H9 (cell line): ENCODE measurements at regions not wholly inside any gene's neighbourhood (a gene's known extent, or its start where the extent isn't known, plus 50 kb on each side); places are given as distances from the start of the nearest gene placed in this dataset.

Experiments
- DNase-seq: peaks from one replicate; pipeline ENCODE4 v3.0.0-alpha.2; 2017
- H2AFZ ChIP-seq: one replicate; pipeline ENCODE4 v1.6.1; 2013; ENCODE audit warnings: mild to moderate bottlenecking, low read length, control low read depth, moderate library complexity
- H2AK5ac ChIP-seq: 2 replicates; pipeline ENCODE4 v1.6.1; 2013; ENCODE audit warnings: low read length, control low read depth, mixed read lengths; ENCODE audit not compliant: insufficient read length
- H2BK120ac ChIP-seq: one replicate; pipeline ENCODE4 v1.6.1; 2013; ENCODE audit warnings: low read depth, mild to moderate bottlenecking, low read length, control low read depth, inconsistent platforms; ENCODE audit not compliant: poor library complexity, severe bottlenecking
- H2BK12ac ChIP-seq: 2 replicates; pipeline ENCODE4 v1.6.1; 2013; ENCODE audit warnings: low read length, control low read depth, mixed read lengths, low read depth; ENCODE audit not compliant: insufficient read length
- H2BK15ac ChIP-seq: 2 replicates; pipeline ENCODE4 v1.6.1; 2013; ENCODE audit warnings: low read depth, low read length, control low read depth
- H2BK20ac ChIP-seq: one replicate; pipeline ENCODE4 v1.6.1; 2013; ENCODE audit warnings: low read depth, mild to moderate bottlenecking, low read length, control low read depth, inconsistent platforms; ENCODE audit not compliant: poor library complexity, severe bottlenecking
- H2BK5ac ChIP-seq: 2 replicates; pipeline ENCODE4 v1.6.1; 2013; ENCODE audit warnings: low read length, control low read depth, mixed read lengths; ENCODE audit not compliant: insufficient read length
- H3K14ac ChIP-seq: 2 replicates; pipeline ENCODE4 v1.6.1; 2013; ENCODE audit warnings: low read length, control low read depth; ENCODE audit not compliant: insufficient read depth
- H3K18ac ChIP-seq: 2 replicates; pipeline ENCODE4 v1.6.1; 2013; ENCODE audit warnings: low read depth, mild to moderate bottlenecking, mixed read lengths, low read length, control low read depth; ENCODE audit not compliant: insufficient read length
- H3K23ac ChIP-seq: 2 replicates; pipeline ENCODE4 v1.6.1; 2013; ENCODE audit warnings: low read length, control low read depth, mixed read lengths, low read depth; ENCODE audit not compliant: insufficient read length
- H3K23me2 ChIP-seq: 2 replicates; pipeline ENCODE4 v1.6.1; 2013; ENCODE audit warnings: low read depth, mild to moderate bottlenecking, mixed read lengths, low read length, control low read depth; ENCODE audit not compliant: insufficient read length, poor library complexity, severe bottlenecking
- H3K27ac ChIP-seq: 2 replicates; pipeline ENCODE4 v1.5.1; 2013; ENCODE audit warnings: low read length, control low read depth, mixed read lengths, low read depth; ENCODE audit not compliant: insufficient read length
- H3K27me3 ChIP-seq: 2 replicates; pipeline ENCODE4 v1.6.1; 2013; ENCODE audit warnings: low read length, control low read depth, inconsistent platforms; ENCODE audit not compliant: insufficient read depth
- H3K4ac ChIP-seq: 2 replicates; pipeline ENCODE4 v1.6.1; 2013; ENCODE audit warnings: low read depth, mild to moderate bottlenecking, control low read depth, inconsistent platforms, low read length, moderate library complexity
- H3K4me1 ChIP-seq: 2 replicates; pipeline ENCODE4 v1.6.1; 2013; ENCODE audit warnings: low read length, control low read depth, inconsistent platforms; ENCODE audit not compliant: insufficient read depth
- H3K4me2 ChIP-seq: 2 replicates; pipeline ENCODE4 v1.6.1; 2013; ENCODE audit warnings: low read length, control low read depth, mixed read lengths; ENCODE audit not compliant: insufficient read length, insufficient read depth
- H3K56ac ChIP-seq: 2 replicates; pipeline ENCODE4 v1.6.1; 2013; ENCODE audit warnings: low read depth, mild to moderate bottlenecking, mixed read lengths, low read length, control low read depth; ENCODE audit not compliant: insufficient read length
- H3K79me1 ChIP-seq: 2 replicates; pipeline ENCODE4 v1.6.1; 2013; ENCODE audit warnings: low read depth, mild to moderate bottlenecking, moderate library complexity, low read length, control low read depth, inconsistent platforms; ENCODE audit not compliant: insufficient read depth, poor library complexity, severe bottlenecking
- H3K79me2 ChIP-seq: 2 replicates; pipeline ENCODE4 v1.6.1; 2013; ENCODE audit warnings: low read length, control low read depth, inconsistent platforms; ENCODE audit not compliant: insufficient read depth
- H3K9ac ChIP-seq: 2 replicates; pipeline ENCODE4 v1.6.1; 2013; ENCODE audit warnings: low read length, control low read depth, mixed read lengths; ENCODE audit not compliant: insufficient read length; ENCODE audit errors: extremely low read depth
- H3K9me3 ChIP-seq: one replicate; pipeline ENCODE4 v1.6.1; 2013; ENCODE audit warnings: low read depth, low read length, inconsistent platforms; ENCODE audit not compliant: control insufficient read depth
- H3T11ph ChIP-seq: one replicate; pipeline ENCODE4 v1.6.1; 2013; ENCODE audit warnings: mild to moderate bottlenecking, low read length, control low read depth, inconsistent platforms
- H4K20me1 ChIP-seq: one replicate; pipeline ENCODE4 v1.6.1; 2013; ENCODE audit not compliant: control insufficient read depth, insufficient read length, insufficient read depth
- H4K5ac ChIP-seq: 2 replicates; pipeline ENCODE4 v1.6.1; 2013; ENCODE audit warnings: low read depth, mild to moderate bottlenecking, mixed read lengths, low read length, control low read depth; ENCODE audit not compliant: insufficient read length
- H4K8ac ChIP-seq: replicated peaks from 2 replicates; pipeline ENCODE4 v1.6.1; 2013; ENCODE audit warnings: low read length, control low read depth, mixed read lengths, low read depth; ENCODE audit not compliant: insufficient read length
- H4K91ac ChIP-seq: 2 replicates; pipeline ENCODE4 v1.6.1; 2013; ENCODE audit warnings: low read depth, mild to moderate bottlenecking, moderate library complexity, mixed read lengths, low read length, control low read depth; ENCODE audit not compliant: insufficient read length
- H3K27ac Mint-ChIP-seq, 3 experiments: 2 replicates in 2 of 3; 3 replicates in 1 of 3; pipeline ENCODE4 v1.8.0; 2020 to 2021; ENCODE audit warnings: mixed read lengths in 3 of 3, mild to moderate bottlenecking in 1 of 3, moderate library complexity in 1 of 3
- H3K27me3 Mint-ChIP-seq: 2 replicates; pipeline ENCODE4 v1.8.0; 2021; ENCODE audit warnings: low read depth, mild to moderate bottlenecking, moderate library complexity, mixed read lengths
- H3K36me3 Mint-ChIP-seq, 3 experiments: 2 replicates in 2 of 3; 3 replicates in 1 of 3; pipeline ENCODE4 v1.8.0; 2020 to 2021; ENCODE audit warnings: low read depth in 3 of 3, mixed read lengths in 3 of 3; ENCODE audit not compliant: insufficient read depth in 1 of 3
- H3K4me1 Mint-ChIP-seq, 2 experiments: 2 replicates each; pipeline ENCODE4 v1.8.0; 2020; ENCODE audit warnings: mixed read lengths in 2 of 2
- H3K4me3 Mint-ChIP-seq, 2 experiments: 2 replicates in 1 of 2; 3 replicates in 1 of 2; pipeline ENCODE4 v1.8.0; 2020 to 2021; ENCODE audit warnings: mild to moderate bottlenecking in 2 of 2, mixed read lengths in 2 of 2, moderate library complexity in 1 of 2
- H3K9me3 Mint-ChIP-seq, 2 experiments: 2 replicates in 1 of 2; 3 replicates in 1 of 2; pipeline ENCODE4 v1.8.0; 2020; ENCODE audit warnings: mild to moderate bottlenecking in 2 of 2, mixed read lengths in 2 of 2, moderate library complexity in 1 of 2
- WGBS: extraction: QIAGEN DNeasy Blood & Tissue Kit; methylation state at CpG from one replicate; pipeline ENCODE4 v1.1.7; 2013; ENCODE audit warnings: missing lambda C conversion rate, low lambda C conversion rate, mixed read lengths; ENCODE audit not compliant: insufficient read length; ENCODE audit errors: extremely low coverage; 5-methylcytosine and 5-hydroxymethylcytosine counted together
- TF ChIP-seq, protein P1 (sequence below): fragments of 200-600 bp; sonication (generic); conservative IDR thresholded peaks from 3 replicates; pipeline ENCODE4 v1.8.0; 2021; ENCODE audit warnings: antibody characterized with exemption, mild to moderate bottlenecking

DNA sequence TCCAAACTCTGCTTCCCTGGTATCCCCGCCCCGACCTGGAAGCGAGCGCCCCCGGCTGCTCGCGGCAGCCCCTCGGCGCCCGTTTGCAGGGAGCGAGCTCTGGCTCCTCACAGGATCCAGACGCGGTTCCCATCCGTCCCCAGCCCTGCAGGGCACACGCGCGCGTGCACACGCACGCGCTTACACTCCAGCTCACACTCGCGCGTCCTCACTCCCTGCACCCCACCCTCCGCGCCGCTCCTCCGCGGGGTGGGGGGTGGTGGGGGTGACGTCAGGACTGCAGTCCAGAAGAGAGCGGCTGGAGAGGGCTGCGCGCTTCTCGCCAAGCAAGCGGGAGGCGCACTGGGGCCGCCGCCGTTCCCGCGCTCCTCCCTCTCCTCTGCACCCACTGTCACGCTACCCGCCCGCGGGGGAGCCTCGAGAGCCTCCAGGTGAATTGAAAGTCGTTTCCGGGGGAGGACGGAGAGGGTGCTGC, 255.6 kb downstream of the OTUD1 start:
- Histone ChIP-seq H2AK5ac (no peak overlapping the region), H3K4me2 (peak overlapping the region; percentile 72), H3K9ac (no peak overlapping the region), H4K20me1 (peaks cover 2% of the 10 kb centered on the region), H2BK5ac (no peak overlapping the region), H3K4ac (no peak overlapping the region), H3K23ac (no peak overlapping the region), H4K91ac (no peak overlapping the region), H4K5ac (no peak overlapping the region), H3K23me2 (peaks cover 21% of the 10 kb centered on the region), H3K27me3 (peaks cover 45% of the 10 kb centered on the region), H3K56ac (no peak overlapping the region), H3K9me3 (no peaks in the 10 kb centered on the region), H3K4me1 (no peaks in the 10 kb centered on the region), H3K18ac (no peak overlapping the region), H2BK20ac (no peak overlapping the region), H2AFZ (no peak overlapping the region), H3K79me1 (no peaks in the 10 kb centered on the region), H3K27ac (no peak overlapping the region), H2BK120ac (no peak overlapping the region), H3T11ph (no peak overlapping the region), H2BK12ac (no peak overlapping the region), H3K79me2 (no peaks in the 10 kb centered on the region), H3K14ac (no peak overlapping the region), H4K8ac (no peak overlapping the region), H2BK15ac (no peak overlapping the region)
- WGBS, result no CpG with 5 or more reads among the region's 49 CpGs
- H3K4me3 Mint-ChIP-seq, result peak overlapping the region; percentile 67 to 86
- H3K27ac Mint-ChIP-seq, result no peak overlapping the region
- no peaks in the 10 kb centered on the region; a peak in 1 of 5 replicates for H3K9me3 Mint-ChIP-seq
- H3K27me3 Mint-ChIP-seq, result peaks cover 97% of the 10 kb centered on the region
- TF ChIP-seq, protein P1, sequence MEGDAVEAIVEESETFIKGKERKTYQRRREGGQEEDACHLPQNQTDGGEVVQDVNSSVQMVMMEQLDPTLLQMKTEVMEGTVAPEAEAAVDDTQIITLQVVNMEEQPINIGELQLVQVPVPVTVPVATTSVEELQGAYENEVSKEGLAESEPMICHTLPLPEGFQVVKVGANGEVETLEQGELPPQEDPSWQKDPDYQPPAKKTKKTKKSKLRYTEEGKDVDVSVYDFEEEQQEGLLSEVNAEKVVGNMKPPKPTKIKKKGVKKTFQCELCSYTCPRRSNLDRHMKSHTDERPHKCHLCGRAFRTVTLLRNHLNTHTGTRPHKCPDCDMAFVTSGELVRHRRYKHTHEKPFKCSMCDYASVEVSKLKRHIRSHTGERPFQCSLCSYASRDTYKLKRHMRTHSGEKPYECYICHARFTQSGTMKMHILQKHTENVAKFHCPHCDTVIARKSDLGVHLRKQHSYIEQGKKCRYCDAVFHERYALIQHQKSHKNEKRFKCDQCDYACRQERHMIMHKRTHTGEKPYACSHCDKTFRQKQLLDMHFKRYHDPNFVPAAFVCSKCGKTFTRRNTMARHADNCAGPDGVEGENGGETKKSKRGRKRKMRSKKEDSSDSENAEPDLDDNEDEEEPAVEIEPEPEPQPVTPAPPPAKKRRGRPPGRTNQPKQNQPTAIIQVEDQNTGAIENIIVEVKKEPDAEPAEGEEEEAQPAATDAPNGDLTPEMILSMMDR, result no peak; the same call in 1 of the 3 replicates
- peaks cover 18 to 22% of the 10 kb centered on the region in 2 experiments for H3K4me1 Mint-ChIP-seq
- H3K36me3 Mint-ChIP-seq, result no peaks in the 10 kb centered on the region; a peak in 1 of 7 replicates
- peak; percentile 65 for DNase-seq
